ENCODE measurements at regions not wholly inside any gene's neighbourhood (a gene's known extent, or its start where the extent isn't known, plus 50 kb on each side); places are given as distances from the start of the nearest gene placed in this dataset.
"Not testable (repeated sequence)": the region's sequence is repeated elsewhere in the genome, so short reads cannot be mapped to it uniquely, and the experiment has no call there.

GRCh38 chr15:84393966-84394365 lies 158.4 kb downstream of the GOLGA6L4 start:
- H3K27ac ChIP-seq; H3K36me3 ChIP-seq (ENCODE audit: insufficient read depth); H3K4me1 ChIP-seq (ENCODE audit: low read depth, poor library complexity, severe bottlenecking); H3K4me3 ChIP-seq (IDR thresholded peaks at IDR 0.05; ENCODE audit: insufficient read depth, low read depth, low read length); H3K27me3 ChIP-seq (ENCODE audit: insufficient read depth, low read depth); H4K20me1 ChIP-seq (ENCODE audit: insufficient read depth); H3K9ac ChIP-seq; H3K79me2 ChIP-seq (ENCODE audit: insufficient read depth, low read depth); H3K4me2 ChIP-seq; H2AFZ ChIP-seq (ENCODE audit: low read depth): not testable (repeated sequence)

- not testable (repeated sequence) for H3K27ac ChIP-seq; H3K27me3 ChIP-seq (ENCODE audit: insufficient read depth, low read depth); H3K4me1 ChIP-seq (ENCODE audit: low read depth, poor library complexity, severe bottlenecking); H3K4me2 ChIP-seq; H3K36me3 ChIP-seq (ENCODE audit: insufficient read depth); H3K79me2 ChIP-seq (ENCODE audit: insufficient read depth, low read depth); H4K20me1 ChIP-seq (ENCODE audit: insufficient read depth); H3K4me3 ChIP-seq (IDR thresholded peaks at IDR 0.05; ENCODE audit: insufficient read depth, low read depth, low read length); H2AFZ ChIP-seq (ENCODE audit: low read depth); H3K9ac ChIP-seq
Observed at GRCh38 chr15:84395384-84395783, 159.8 kb downstream of the GOLGA6L4 start.

- H4K20me1 ChIP-seq (ENCODE audit: insufficient read depth); H3K9ac ChIP-seq; H3K27me3 ChIP-seq (ENCODE audit: insufficient read depth, low read depth); H3K79me2 ChIP-seq (ENCODE audit: insufficient read depth, low read depth); H3K27ac ChIP-seq; H3K4me1 ChIP-seq (ENCODE audit: low read depth, poor library complexity, severe bottlenecking); H3K4me2 ChIP-seq; H3K36me3 ChIP-seq (ENCODE audit: insufficient read depth); H3K4me3 ChIP-seq (IDR thresholded peaks at IDR 0.05; ENCODE audit: insufficient read depth, low read depth, low read length); H2AFZ ChIP-seq (ENCODE audit: low read depth): not testable (repeated sequence)
Observed at GRCh38 chr15:84395881-84396280, 160.3 kb downstream of the GOLGA6L4 start.

- H2AFZ ChIP-seq (ENCODE audit: low read depth); H3K9ac ChIP-seq; H3K36me3 ChIP-seq (ENCODE audit: insufficient read depth); H3K4me2 ChIP-seq; H3K4me3 ChIP-seq (IDR thresholded peaks at IDR 0.05; ENCODE audit: insufficient read depth, low read depth, low read length); H4K20me1 ChIP-seq (ENCODE audit: insufficient read depth); H3K4me1 ChIP-seq (ENCODE audit: low read depth, poor library complexity, severe bottlenecking); H3K27me3 ChIP-seq (ENCODE audit: insufficient read depth, low read depth); H3K27ac ChIP-seq; H3K79me2 ChIP-seq (ENCODE audit: insufficient read depth, low read depth): not testable (repeated sequence)
Observed at GRCh38 chr15:84397066-84397465, 161.5 kb downstream of the GOLGA6L4 start.

GRCh38 chr15:84398087-84398486 lies 162.5 kb downstream of the GOLGA6L4 start:
- not testable (repeated sequence) for H4K20me1 ChIP-seq (ENCODE audit: insufficient read depth); H3K36me3 ChIP-seq (ENCODE audit: insufficient read depth); H3K4me3 ChIP-seq (IDR thresholded peaks at IDR 0.05; ENCODE audit: insufficient read depth, low read depth, low read length); H3K4me1 ChIP-seq (ENCODE audit: low read depth, poor library complexity, severe bottlenecking); H3K9ac ChIP-seq; H2AFZ ChIP-seq (ENCODE audit: low read depth); H3K27me3 ChIP-seq (ENCODE audit: insufficient read depth, low read depth); H3K27ac ChIP-seq; H3K79me2 ChIP-seq (ENCODE audit: insufficient read depth, low read depth); H3K4me2 ChIP-seq

- H3K79me2 ChIP-seq (ENCODE audit: insufficient read depth, low read depth): no peaks in the 10 kb centered on the region
- no peak overlapping the region for H3K9ac ChIP-seq
- no peak overlapping the region for H3K4me2 ChIP-seq
- H3K4me3 ChIP-seq (IDR thresholded peaks at IDR 0.05; ENCODE audit: insufficient read depth, low read depth, low read length): no peak overlapping the region
- no peaks in the 10 kb centered on the region for H3K36me3 ChIP-seq (ENCODE audit: insufficient read depth)
- no peaks in the 10 kb centered on the region for H3K4me1 ChIP-seq (ENCODE audit: low read depth, poor library complexity, severe bottlenecking)
- no peak overlapping the region for H2AFZ ChIP-seq (ENCODE audit: low read depth)
- no peak overlapping the region for H3K27ac ChIP-seq
- H3K27me3 ChIP-seq (ENCODE audit: insufficient read depth, low read depth): no peaks in the 10 kb centered on the region
- no peak for TF ChIP-seq CTCF (conservative IDR thresholded peaks at IDR 0.05; ENCODE audit: low read depth, low read length)
- H4K20me1 ChIP-seq (ENCODE audit: insufficient read depth): no peaks in the 10 kb centered on the region
Observed at GRCh38 chr15:84398763-84399701, 163.5 kb downstream of the GOLGA6L4 start.

All from KMS-11 (cell line).